ENCODE measurements at regions not wholly inside any gene's neighbourhood (a gene's known extent, or its start where the extent isn't known, plus 50 kb on each side); places are given as distances from the start of the nearest gene placed in this dataset.

DNA sequence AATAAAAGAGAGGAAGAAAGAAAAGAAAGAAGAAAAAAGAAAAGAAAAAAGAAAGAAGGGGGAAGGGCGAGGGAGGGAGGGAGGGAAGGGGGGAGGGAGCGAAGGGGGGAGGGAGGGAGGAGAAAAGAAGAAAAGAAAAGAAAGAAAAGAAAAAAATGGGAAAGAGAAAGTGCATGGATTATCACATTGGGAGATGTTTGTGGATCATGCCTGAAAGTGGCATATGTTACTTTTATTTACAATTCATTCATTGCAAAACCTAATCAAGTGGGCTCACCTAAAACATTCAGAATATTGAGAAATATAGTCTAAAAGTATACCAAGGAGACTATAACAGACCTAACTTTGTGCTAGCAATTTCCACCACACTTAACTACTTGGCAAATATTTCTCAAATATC lies 246.9 kb upstream of the SYT1 start:
- Histone ChIP-seq H3K9me3 (ENCODE audit: control insufficient read depth, insufficient read depth, low read depth, low read length) (no peaks in the 10 kb centered on the region), H3K36me3 (ENCODE audit: control insufficient read depth in 2 of 2, insufficient read depth in 1 of 2, low read length in 2 of 2) (no peaks in the 10 kb centered on the region), H3K4me3 (ENCODE audit: low read depth, low read length) (no peak overlapping the region), H3K27ac (ENCODE audit: extremely low read depth, low read depth, low read length) (no peak overlapping the region), H3K4me1 (ENCODE audit: control insufficient read depth, insufficient read depth, low read length) (no peaks in the 10 kb centered on the region)
- ChIA-PET POLR2A (no interaction called here), CTCF (no interaction called here)
- TF ChIP-seq OVOL3 (tag by site-specific recombination; IDR thresholded peaks at IDR 0.05), result no peak
- no peak for TF ChIP-seq ZNF433 (tag by site-specific recombination; IDR thresholded peaks at IDR 0.05; ENCODE audit: low read depth)
- no peak for TF ChIP-seq KLF9 (tag by site-specific recombination; IDR thresholded peaks at IDR 0.05; ENCODE audit: low read depth)
- TF ChIP-seq ZNF600 (tag by site-specific recombination; IDR thresholded peaks at IDR 0.05), result no peak
- TF ChIP-seq ZNF747 (tag by site-specific recombination; IDR thresholded peaks at IDR 0.05), result no peak
- TF ChIP-seq ZNF596 (tag by site-specific recombination; IDR thresholded peaks at IDR 0.05), result no peak
- TF ChIP-seq TCF7L2 (IDR thresholded peaks at IDR 0.05; ENCODE audit: borderline replicate concordance, low read depth, low read length), result no peak
- no peak for TF ChIP-seq ZNF175 (tag by site-specific recombination; IDR thresholded peaks at IDR 0.05)
- no peak for TF ChIP-seq ZNF223 (tag by site-specific recombination; IDR thresholded peaks at IDR 0.05)
- TF ChIP-seq ZNF202 (tag by site-specific recombination; IDR thresholded peaks at IDR 0.05; ENCODE audit: borderline replicate concordance), result no peak
- TF ChIP-seq, protein P1, sequence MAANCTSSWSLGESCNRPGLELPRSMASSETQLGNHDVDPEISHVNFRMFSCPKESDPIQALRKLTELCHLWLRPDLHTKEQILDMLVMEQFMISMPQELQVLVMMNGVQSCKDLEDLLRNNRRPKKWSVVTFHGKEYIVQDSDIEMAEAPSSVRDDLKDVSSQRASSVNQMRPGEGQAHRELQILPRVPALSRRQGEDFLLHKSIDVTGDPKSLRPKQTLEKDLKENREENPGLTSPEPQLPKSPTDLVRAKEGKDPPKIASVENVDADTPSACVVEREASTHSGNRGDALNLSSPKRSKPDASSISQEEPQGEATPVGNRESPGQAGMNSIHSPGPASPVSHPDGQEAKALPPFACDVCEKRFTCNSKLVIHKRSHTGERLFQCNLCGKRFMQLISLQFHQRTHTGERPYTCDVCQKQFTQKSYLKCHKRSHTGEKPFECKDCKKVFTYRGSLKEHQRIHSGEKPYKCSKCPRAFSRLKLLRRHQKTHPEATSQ (tag by site-specific recombination; IDR thresholded peaks at IDR 0.05), result no peak

DNA sequence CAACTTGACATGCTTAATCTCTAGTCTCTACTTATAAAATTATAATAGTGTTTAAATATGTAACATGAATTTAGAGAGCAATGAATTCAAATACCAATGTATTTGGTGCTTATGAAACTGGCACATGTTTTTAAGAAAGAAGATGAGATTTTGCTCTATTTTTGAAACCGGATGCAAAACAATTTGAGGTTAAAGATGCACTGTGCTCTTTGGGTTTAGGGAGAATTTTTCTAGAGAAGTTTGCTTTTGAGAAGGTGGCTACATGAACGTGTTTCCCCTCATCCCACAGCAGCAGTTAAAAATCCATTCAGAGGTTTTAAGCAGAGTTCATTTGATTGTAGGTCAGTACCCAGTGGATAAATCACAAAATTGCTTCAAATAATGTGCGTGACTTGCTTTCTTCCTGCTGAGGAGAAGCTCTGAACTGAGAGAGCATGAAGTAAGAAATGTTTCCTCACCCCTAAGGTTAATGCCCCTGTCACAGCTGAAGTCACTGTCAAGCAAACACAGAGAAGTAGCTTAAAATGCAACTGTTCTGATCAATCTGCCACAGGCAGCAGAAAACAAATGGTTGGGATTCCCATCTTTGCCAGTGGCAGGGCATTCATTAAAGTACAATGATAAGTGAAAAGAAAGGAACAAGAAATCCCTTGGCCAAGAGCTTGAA lies 241.9 kb upstream of the SYT1 start:
- POLR2A ChIA-PET, result no interaction called here
- H3K4me1 ChIP-seq (ENCODE audit: control insufficient read depth, insufficient read depth, low read length), result no peaks in the 10 kb centered on the region
- no peaks in the 10 kb centered on the region for H3K9me3 ChIP-seq (ENCODE audit: control insufficient read depth, insufficient read depth, low read depth, low read length)
- CTCF ChIA-PET, result no interaction called here
- H3K36me3 ChIP-seq (ENCODE audit: control insufficient read depth in 2 of 2, insufficient read depth in 1 of 2, low read length in 2 of 2), result no peaks in the 10 kb centered on the region
- H3K27ac ChIP-seq (ENCODE audit: extremely low read depth, low read depth, low read length), result no peak overlapping the region
- H3K4me3 ChIP-seq (ENCODE audit: low read depth, low read length), result no peak overlapping the region
- TF ChIP-seq ZNF660 (tag by site-specific recombination; IDR thresholded peaks at IDR 0.05), result no peak
- TF ChIP-seq, protein P2, sequence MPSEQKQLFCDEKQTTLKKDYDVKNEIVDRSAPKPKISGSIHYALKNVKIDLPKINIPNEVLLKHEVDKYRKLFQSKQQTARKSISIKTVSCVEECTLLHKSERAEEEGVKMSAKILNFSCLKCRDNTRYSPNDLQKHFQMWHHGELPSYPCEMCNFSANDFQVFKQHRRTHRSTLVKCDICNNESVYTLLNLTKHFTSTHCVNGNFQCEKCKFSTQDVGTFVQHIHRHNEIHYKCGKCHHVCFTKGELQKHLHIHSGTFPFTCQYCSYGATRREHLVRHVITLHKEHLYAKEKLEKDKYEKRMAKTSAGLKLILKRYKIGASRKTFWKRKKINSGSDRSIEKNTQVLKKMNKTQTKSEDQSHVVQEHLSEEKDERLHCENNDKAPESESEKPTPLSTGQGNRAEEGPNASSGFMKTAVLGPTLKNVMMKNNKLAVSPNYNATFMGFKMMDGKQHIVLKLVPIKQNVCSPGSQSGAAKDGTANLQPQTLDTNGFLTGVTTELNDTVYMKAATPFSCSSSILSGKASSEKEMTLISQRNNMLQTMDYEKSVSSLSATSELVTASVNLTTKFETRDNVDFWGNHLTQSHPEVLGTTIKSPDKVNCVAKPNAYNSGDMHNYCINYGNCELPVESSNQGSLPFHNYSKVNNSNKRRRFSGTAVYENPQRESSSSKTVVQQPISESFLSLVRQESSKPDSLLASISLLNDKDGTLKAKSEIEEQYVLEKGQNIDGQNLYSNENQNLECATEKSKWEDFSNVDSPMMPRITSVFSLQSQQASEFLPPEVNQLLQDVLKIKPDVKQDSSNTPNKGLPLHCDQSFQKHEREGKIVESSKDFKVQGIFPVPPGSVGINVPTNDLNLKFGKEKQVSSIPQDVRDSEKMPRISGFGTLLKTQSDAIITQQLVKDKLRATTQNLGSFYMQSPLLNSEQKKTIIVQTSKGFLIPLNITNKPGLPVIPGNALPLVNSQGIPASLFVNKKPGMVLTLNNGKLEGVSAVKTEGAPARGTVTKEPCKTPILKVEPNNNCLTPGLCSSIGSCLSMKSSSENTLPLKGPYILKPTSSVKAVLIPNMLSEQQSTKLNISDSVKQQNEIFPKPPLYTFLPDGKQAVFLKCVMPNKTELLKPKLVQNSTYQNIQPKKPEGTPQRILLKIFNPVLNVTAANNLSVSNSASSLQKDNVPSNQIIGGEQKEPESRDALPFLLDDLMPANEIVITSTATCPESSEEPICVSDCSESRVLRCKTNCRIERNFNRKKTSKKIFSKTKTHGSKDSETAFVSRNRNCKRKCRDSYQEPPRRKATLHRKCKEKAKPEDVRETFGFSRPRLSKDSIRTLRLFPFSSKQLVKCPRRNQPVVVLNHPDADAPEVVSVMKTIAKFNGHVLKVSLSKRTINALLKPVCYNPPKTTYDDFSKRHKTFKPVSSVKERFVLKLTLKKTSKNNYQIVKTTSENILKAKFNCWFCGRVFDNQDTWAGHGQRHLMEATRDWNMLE (tag by site-specific recombination; conservative IDR thresholded peaks at IDR 0.05; ENCODE audit: low read depth), result no peak
- TF ChIP-seq, protein P3, sequence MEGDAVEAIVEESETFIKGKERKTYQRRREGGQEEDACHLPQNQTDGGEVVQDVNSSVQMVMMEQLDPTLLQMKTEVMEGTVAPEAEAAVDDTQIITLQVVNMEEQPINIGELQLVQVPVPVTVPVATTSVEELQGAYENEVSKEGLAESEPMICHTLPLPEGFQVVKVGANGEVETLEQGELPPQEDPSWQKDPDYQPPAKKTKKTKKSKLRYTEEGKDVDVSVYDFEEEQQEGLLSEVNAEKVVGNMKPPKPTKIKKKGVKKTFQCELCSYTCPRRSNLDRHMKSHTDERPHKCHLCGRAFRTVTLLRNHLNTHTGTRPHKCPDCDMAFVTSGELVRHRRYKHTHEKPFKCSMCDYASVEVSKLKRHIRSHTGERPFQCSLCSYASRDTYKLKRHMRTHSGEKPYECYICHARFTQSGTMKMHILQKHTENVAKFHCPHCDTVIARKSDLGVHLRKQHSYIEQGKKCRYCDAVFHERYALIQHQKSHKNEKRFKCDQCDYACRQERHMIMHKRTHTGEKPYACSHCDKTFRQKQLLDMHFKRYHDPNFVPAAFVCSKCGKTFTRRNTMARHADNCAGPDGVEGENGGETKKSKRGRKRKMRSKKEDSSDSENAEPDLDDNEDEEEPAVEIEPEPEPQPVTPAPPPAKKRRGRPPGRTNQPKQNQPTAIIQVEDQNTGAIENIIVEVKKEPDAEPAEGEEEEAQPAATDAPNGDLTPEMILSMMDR (tag by site-specific recombination; IDR thresholded peaks at IDR 0.05), result no peak
- no peak for TF ChIP-seq TRIM28 (IDR thresholded peaks at IDR 0.05; ENCODE audit: borderline replicate concordance, low read length)
- no peak for TF ChIP-seq PRDM1 (tag by site-specific recombination; IDR thresholded peaks at IDR 0.05)
- TF ChIP-seq ZNF274 (IDR thresholded peaks at IDR 0.05; ENCODE audit: low read length), result no peak
- no peak for TF ChIP-seq ZNF274 (tag by site-specific recombination; IDR thresholded peaks at IDR 0.05; ENCODE audit: borderline replicate concordance)
- no peak for TF ChIP-seq ZNF114 (tag by site-specific recombination; IDR thresholded peaks at IDR 0.05)
- no peak for TF ChIP-seq ZNF473 (tag by site-specific recombination; IDR thresholded peaks at IDR 0.05)
- TF ChIP-seq, protein P4, sequence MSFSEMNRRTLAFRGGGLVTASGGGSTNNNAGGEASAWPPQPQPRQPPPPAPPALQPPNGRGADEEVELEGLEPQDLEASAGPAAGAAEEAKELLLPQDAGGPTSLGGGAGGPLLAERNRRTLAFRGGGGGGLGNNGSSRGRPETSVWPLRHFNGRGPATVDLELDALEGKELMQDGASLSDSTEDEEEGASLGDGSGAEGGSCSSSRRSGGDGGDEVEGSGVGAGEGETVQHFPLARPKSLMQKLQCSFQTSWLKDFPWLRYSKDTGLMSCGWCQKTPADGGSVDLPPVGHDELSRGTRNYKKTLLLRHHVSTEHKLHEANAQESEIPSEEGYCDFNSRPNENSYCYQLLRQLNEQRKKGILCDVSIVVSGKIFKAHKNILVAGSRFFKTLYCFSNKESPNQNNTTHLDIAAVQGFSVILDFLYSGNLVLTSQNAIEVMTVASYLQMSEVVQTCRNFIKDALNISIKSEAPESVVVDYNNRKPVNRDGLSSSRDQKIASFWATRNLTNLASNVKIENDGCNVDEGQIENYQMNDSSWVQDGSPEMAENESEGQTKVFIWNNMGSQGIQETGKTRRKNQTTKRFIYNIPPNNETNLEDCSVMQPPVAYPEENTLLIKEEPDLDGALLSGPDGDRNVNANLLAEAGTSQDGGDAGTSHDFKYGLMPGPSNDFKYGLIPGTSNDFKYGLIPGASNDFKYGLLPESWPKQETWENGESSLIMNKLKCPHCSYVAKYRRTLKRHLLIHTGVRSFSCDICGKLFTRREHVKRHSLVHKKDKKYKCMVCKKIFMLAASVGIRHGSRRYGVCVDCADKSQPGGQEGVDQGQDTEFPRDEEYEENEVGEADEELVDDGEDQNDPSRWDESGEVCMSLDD (tag by site-specific recombination; IDR thresholded peaks at IDR 0.05), result no peak
- TF ChIP-seq, protein P5, sequence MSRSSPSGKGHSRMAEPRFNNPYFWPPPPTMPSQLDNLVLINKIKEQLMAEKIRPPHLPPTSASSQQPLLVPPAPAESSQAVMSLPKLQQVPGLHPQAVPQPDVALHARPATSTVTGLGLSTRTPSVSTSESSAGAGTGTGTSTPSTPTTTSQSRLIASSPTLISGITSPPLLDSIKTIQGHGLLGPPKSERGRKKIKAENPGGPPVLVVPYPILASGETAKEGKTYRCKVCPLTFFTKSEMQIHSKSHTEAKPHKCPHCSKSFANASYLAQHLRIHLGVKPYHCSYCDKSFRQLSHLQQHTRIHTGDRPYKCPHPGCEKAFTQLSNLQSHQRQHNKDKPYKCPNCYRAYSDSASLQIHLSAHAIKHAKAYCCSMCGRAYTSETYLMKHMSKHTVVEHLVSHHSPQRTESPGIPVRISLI (tag by site-specific recombination; IDR thresholded peaks at IDR 0.05), result no peak
- TF ChIP-seq ZNF184 (tag by site-specific recombination; IDR thresholded peaks at IDR 0.05), result no peak
- no peak for TF ChIP-seq ZNF341 (tag by site-specific recombination; IDR thresholded peaks at IDR 0.05; ENCODE audit: low read depth)

All from HEK293 (cell line).